ENCODE measurements at regions not wholly inside any gene's neighbourhood (a gene's known extent, or its start where the extent isn't known, plus 50 kb on each side); places are given as distances from the start of the nearest gene placed in this dataset.

DNA sequence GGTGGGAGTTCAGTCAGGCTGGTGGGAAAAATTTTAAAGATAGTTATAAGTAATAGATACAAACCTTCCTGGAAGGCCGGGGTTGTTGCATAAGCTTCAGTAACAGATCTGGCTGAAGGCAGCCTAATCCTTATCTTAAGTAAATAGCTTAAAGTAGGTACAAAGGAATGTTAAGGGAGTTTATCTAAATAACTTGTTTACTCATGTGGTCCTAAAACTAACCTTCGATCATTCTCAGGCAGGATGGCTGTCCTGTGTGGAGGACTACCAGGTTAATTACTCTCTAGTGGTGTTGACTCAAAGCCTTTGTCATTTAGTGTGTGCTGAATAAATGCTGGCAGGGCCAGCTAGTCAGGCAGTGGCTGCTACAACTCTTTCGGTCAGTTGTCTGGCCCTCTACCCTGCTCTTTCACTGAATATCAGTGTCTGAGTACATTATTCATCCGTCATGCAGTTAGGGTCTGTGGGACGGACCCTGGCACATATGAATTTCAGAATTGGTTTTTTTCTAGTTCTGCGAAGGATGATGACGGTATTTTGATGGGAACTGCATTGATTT lies 131.6 kb upstream of the TAB2 start:
- TF ChIP-seq, protein P1, sequence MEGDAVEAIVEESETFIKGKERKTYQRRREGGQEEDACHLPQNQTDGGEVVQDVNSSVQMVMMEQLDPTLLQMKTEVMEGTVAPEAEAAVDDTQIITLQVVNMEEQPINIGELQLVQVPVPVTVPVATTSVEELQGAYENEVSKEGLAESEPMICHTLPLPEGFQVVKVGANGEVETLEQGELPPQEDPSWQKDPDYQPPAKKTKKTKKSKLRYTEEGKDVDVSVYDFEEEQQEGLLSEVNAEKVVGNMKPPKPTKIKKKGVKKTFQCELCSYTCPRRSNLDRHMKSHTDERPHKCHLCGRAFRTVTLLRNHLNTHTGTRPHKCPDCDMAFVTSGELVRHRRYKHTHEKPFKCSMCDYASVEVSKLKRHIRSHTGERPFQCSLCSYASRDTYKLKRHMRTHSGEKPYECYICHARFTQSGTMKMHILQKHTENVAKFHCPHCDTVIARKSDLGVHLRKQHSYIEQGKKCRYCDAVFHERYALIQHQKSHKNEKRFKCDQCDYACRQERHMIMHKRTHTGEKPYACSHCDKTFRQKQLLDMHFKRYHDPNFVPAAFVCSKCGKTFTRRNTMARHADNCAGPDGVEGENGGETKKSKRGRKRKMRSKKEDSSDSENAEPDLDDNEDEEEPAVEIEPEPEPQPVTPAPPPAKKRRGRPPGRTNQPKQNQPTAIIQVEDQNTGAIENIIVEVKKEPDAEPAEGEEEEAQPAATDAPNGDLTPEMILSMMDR (conservative IDR thresholded peaks at IDR 0.05; ENCODE audit: low read depth in 2 of 2), result no peak
- TF ChIP-seq POLR2AphosphoS5 (IDR thresholded peaks at IDR 0.05; ENCODE audit: low read depth) (no peak), EZH2phosphoT487 (IDR thresholded peaks at IDR 0.05; ENCODE audit: unreplicated experiment) (no peak), EZH2 (IDR thresholded peaks at IDR 0.05; ENCODE audit: low read depth, unreplicated experiment) (no peak), STAT1 (IDR thresholded peaks at IDR 0.05; ENCODE audit: unreplicated experiment) (no peak), ZNF114 (CRISPR knock-in tag; IDR thresholded peaks at IDR 0.05) (no peak), CREB1 (CRISPR knock-in tag; IDR thresholded peaks at IDR 0.05; ENCODE audit: low read depth) (no peak), ZNF331 (CRISPR knock-in tag; IDR thresholded peaks at IDR 0.05; ENCODE audit: low read depth) (no peak), JUNB (IDR thresholded peaks at IDR 0.05; ENCODE audit: unreplicated experiment) (no peak), NANOG (IDR thresholded peaks at IDR 0.05; ENCODE audit: borderline replicate concordance) (no peak)
- TF ChIP-seq, protein P2, sequence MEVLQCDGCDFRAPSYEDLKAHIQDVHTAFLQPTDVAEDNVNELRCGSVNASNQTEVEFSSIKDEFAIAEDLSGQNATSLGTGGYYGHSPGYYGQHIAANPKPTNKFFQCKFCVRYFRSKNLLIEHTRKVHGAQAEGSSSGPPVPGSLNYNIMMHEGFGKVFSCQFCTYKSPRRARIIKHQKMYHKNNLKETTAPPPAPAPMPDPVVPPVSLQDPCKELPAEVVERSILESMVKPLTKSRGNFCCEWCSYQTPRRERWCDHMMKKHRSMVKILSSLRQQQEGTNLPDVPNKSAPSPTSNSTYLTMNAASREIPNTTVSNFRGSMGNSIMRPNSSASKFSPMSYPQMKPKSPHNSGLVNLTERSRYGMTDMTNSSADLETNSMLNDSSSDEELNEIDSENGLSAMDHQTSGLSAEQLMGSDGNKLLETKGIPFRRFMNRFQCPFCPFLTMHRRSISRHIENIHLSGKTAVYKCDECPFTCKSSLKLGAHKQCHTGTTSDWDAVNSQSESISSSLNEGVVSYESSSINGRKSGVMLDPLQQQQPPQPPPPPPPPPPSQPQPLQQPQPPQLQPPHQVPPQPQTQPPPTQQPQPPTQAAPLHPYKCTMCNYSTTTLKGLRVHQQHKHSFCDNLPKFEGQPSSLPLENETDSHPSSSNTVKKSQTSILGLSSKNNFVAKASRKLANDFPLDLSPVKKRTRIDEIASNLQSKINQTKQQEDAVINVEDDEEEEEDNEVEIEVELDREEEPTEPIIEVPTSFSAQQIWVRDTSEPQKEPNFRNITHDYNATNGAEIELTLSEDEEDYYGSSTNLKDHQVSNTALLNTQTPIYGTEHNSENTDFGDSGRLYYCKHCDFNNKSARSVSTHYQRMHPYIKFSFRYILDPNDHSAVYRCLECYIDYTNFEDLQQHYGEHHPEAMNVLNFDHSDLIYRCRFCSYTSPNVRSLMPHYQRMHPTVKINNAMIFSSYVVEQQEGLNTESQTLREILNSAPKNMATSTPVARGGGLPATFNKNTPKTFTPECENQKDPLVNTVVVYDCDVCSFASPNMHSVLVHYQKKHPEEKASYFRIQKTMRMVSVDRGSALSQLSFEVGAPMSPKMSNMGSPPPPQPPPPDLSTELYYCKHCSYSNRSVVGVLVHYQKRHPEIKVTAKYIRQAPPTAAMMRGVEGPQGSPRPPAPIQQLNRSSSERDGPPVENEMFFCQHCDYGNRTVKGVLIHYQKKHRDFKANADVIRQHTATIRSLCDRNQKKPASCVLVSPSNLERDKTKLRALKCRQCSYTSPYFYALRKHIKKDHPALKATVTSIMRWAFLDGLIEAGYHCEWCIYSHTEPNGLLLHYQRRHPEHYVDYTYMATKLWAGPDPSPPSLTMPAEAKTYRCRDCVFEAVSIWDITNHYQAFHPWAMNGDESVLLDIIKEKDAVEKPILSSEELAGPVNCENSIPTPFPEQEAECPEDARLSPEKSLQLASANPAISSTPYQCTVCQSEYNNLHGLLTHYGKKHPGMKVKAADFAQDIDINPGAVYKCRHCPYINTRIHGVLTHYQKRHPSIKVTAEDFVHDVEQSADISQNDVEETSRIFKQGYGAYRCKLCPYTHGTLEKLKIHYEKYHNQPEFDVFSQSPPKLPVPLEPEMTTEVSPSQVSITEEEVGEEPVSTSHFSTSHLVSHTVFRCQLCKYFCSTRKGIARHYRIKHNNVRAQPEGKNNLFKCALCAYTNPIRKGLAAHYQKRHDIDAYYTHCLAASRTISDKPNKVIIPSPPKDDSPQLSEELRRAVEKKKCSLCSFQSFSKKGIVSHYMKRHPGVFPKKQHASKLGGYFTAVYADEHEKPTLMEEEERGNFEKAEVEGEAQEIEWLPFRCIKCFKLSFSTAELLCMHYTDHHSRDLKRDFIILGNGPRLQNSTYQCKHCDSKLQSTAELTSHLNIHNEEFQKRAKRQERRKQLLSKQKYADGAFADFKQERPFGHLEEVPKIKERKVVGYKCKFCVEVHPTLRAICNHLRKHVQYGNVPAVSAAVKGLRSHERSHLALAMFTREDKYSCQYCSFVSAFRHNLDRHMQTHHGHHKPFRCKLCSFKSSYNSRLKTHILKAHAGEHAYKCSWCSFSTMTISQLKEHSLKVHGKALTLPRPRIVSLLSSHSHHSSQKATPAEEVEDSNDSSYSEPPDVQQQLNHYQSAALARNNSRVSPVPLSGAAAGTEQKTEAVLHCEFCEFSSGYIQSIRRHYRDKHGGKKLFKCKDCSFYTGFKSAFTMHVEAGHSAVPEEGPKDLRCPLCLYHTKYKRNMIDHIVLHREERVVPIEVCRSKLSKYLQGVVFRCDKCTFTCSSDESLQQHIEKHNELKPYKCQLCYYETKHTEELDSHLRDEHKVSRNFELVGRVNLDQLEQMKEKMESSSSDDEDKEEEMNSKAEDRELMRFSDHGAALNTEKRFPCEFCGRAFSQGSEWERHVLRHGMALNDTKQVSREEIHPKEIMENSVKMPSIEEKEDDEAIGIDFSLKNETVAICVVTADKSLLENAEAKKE (CRISPR knock-in tag; IDR thresholded peaks at IDR 0.05), result no peak
- TF ChIP-seq, protein P3, sequence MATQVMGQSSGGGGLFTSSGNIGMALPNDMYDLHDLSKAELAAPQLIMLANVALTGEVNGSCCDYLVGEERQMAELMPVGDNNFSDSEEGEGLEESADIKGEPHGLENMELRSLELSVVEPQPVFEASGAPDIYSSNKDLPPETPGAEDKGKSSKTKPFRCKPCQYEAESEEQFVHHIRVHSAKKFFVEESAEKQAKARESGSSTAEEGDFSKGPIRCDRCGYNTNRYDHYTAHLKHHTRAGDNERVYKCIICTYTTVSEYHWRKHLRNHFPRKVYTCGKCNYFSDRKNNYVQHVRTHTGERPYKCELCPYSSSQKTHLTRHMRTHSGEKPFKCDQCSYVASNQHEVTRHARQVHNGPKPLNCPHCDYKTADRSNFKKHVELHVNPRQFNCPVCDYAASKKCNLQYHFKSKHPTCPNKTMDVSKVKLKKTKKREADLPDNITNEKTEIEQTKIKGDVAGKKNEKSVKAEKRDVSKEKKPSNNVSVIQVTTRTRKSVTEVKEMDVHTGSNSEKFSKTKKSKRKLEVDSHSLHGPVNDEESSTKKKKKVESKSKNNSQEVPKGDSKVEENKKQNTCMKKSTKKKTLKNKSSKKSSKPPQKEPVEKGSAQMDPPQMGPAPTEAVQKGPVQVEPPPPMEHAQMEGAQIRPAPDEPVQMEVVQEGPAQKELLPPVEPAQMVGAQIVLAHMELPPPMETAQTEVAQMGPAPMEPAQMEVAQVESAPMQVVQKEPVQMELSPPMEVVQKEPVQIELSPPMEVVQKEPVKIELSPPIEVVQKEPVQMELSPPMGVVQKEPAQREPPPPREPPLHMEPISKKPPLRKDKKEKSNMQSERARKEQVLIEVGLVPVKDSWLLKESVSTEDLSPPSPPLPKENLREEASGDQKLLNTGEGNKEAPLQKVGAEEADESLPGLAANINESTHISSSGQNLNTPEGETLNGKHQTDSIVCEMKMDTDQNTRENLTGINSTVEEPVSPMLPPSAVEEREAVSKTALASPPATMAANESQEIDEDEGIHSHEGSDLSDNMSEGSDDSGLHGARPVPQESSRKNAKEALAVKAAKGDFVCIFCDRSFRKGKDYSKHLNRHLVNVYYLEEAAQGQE (IDR thresholded peaks at IDR 0.05; ENCODE audit: unreplicated experiment), result no peak
- TF ChIP-seq, protein P4, sequence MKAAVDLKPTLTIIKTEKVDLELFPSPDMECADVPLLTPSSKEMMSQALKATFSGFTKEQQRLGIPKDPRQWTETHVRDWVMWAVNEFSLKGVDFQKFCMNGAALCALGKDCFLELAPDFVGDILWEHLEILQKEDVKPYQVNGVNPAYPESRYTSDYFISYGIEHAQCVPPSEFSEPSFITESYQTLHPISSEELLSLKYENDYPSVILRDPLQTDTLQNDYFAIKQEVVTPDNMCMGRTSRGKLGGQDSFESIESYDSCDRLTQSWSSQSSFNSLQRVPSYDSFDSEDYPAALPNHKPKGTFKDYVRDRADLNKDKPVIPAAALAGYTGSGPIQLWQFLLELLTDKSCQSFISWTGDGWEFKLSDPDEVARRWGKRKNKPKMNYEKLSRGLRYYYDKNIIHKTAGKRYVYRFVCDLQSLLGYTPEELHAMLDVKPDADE (IDR thresholded peaks at IDR 0.05), result no peak
